Fibroblast of peridontal ligament (primary cell): ENCODE measurements at regions not wholly inside any gene's neighbourhood (a gene's known extent, or its start where the extent isn't known, plus 50 kb on each side); places are given as distances from the start of the nearest gene placed in this dataset.

Experiments
- DNase-seq: peaks from one replicate; pipeline ENCODE4 v3.0.0-alpha.2; 2010; ENCODE audit errors: extremely low read depth

DNA sequence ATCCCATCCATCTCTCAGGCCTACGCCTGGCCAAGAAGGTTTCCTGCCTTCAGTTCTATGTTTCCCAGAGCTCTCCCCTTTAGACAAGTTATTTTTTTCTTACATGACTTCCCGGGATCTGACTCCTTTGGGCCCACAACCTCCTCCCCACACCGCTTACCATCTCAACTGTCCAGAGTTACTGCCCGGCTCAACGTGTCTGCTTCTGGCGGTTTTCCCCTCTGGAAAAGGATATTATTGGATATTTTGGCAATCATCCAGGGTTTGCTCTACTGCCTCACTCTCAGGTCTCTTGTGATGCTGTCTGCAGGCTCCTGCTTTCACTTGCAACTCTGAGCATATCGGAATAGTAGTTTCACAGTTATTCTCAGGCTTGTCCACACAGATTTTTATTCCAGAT, 318.2 kb upstream of the CAMK1G start:
- DNase-seq = no peak

DNA sequence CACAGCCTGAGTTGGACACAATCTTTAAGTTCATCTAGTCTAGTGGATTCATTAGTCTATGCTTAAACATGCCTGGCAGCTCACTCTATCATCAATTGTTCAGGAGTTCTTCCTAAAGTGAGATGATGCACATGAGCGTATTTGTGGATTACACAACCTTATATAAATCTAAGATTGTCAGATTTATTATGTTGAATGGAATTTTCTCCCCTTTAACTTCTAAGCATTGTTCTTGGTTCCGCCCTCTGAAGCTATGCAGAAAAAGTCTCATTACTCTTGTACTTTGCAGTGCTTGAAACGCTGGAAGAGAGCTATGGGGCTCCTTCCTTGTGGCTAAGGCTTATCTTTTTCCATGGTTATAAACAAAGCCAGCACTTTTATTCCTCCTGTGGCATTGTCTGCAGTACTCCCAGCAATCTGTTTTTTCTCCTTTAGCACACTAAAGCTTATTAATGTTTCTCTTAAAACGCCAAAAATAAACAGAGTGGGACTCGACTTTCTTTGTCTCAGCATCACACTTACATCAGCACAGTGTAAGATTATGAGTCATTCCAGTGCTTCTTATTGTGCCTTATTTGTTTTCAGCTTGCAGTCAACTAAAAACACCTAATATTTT, 316.8 kb upstream of the CAMK1G start:
- DNase-seq = no peak

DNA sequence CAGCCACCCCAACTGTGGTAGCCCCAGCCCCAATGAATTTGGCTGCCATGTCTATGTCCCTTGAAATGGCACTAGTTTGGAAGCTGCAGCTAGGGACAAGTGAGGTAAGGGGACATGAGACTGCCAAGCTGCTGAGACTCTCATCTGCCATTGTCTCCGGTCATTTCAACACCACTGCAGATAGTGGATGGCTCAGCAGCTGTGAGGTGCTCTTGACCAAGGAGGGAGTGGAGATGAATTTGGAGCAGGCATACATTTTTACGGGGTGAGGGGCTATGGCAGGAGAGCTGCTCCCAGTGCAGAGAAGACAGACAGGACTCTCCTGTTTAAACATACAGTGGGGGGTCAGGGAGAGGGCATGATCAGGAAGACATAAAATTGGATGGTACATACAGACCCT, 315.5 kb upstream of the CAMK1G start:
- no peak for DNase-seq

DNA sequence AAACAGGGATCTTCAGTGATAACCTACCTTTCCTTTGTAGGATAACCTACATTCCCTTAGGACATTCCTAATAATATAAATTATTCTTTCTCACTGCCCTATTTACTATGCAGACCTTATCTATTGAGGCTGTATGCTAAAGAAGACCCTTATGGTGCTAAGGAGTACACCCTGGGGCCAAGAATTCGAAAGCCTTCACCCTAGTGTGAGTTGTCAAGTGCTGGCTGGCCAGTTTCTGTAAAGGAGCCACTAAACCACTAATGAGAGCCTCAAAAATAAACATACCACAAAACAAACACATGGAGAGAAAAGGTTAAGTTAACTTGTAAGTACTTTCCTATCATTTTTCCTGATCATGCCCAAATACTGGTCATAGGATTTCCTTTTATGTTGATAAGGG, 315.0 kb upstream of the CAMK1G start:
- no peak for DNase-seq

DNA sequence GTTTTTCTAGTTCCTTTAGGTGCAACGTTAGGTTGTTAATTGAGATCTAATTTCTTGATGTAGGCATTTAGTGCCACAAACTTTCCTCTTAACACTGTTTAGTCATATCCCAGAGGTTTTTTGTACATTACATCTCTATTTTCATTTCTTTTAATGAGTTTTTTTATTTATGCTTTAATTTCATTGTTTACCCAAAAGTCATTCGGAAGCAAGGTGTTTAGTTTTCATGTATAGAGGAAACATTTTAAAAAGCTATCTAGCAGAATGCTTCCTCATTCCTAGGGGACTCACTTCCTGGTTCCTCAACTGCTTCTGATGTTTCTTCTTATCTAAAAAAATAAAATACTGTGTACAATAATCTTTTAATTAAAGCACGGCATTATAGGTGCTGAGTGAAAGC, 307.2 kb upstream of the CAMK1G start:
- DNase-seq = no peak

DNA sequence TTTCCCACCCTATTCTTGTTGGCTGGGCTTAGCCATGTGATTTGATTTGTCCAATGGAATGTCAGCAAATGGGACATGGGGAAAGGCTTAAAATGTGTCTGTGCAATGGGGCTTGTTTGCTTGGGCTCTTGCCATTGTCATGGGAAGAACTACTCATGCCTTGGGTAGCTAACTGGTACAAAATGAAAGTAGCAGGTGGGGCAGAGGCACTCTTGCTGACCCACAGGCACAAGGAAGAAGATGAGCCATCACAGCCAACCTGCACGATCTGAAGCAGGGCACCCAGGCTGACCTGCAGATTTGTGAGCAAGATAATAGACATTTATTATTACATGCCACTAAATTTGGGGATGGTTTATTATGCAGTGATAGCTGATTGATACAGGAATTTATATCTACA, 305.9 kb upstream of the CAMK1G start:
- DNase-seq = no peak

DNA sequence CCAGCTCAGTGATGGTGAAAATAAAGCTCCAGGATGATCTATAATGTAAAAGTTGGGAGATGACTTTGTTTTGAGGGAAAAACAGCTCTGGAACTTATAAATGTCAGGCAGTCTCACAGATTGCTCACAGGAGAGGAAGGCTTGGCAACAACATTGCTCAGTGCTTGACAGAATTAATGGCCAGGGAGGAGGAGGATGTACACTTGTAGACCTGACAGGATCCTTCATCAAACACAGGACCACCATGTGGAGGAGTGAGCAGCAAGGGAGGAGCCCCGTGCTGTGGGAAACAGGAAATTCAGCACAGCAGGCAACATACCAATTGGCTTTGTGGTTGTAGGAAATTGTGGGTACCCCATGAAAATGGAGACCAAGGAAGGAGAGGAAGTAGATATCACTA, 291.8 kb upstream of the CAMK1G start:
- DNase-seq = no peak

DNA sequence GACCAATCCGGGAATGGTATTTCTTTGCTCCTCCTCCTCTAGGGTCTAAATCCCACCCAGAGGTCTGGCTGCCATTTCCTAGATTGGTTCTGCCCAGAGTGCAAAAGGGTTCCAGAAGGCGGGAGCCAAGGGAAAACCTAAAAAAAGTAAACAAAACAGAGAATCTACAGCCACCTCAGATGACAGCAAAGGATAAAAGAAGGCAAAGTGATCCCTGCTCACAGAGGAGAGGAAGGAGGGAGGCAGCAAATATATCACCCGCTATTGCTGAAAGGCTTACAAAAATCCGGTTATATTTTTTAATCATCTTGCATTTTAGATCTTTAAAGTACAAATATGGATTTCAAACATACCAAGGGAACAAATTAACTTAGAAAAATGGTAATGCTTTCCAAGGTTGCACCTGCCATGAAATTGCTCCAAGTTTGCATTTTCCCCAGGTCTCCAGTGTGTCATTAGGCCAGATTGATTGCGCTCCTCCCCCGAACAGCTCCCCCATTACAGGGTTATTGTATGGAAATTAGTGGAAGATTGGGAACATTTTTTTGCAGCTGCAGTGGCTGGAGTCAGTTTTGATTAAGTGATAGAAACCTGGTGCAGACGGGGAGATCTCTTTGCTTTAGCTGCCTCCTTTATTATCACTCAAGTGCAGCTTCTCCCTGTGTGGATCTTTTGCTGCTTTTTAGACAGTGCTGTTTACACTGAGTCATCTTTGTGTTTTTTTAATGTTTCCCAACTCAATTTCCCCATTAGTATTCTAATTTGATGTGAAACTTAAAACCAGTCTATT, 280.5 kb upstream of the CAMK1G start:
- no peak for DNase-seq

DNA sequence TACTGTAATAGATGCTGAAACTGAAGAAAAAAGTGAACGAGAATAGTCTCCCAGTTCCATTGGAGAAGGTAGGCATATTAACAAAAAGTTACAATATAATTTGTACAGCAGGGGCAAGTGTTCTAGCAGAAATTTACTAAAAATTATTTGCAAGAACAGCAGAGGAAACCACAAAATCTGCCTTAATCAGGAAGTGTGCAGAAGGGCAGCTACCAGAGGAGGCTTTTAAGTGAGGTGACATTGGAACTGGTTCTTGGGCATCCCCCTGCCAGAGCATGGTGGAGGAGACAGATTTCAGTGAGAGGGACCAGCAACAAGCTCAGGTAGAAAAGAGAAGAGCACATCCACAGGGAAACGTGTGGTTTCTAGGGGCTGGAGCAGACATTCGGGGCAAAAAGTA, 279.3 kb upstream of the CAMK1G start:
- DNase-seq = no peak

DNA sequence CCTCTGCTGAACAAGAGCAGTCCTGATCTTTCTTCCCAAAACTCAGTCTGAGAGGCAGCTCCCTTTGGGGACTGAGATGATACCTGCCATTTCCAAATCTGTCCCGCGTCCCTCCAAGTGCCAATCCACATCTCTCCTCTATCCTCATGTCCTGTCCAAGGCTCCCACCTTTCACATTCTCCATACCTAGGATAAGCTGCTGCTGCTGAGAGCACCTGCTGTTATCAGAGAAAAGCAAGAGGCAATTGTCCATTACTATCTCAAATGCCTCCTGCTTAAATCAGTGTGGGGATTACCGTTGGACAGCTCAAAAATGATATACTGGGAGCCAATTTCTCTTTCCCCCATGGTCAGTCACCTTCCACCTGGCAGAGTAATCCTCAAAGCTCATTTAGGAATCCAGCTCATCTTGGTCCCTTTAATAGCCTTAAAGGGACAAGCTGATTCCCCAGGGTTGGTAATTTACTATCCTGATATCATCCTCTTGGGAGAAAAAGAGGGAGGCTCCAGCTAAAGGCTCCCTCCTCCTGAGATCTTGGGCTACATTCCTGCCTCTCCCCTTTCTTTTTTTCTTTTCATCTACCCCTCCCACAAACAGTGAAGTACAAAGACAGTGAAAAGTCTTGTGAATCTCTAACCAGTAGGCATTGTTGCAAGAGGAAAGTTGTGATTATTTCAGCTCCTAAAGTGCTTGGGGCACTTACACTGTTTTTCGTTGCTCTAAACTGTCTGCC, 278.1 kb upstream of the CAMK1G start:
- DNase-seq = no peak

DNA sequence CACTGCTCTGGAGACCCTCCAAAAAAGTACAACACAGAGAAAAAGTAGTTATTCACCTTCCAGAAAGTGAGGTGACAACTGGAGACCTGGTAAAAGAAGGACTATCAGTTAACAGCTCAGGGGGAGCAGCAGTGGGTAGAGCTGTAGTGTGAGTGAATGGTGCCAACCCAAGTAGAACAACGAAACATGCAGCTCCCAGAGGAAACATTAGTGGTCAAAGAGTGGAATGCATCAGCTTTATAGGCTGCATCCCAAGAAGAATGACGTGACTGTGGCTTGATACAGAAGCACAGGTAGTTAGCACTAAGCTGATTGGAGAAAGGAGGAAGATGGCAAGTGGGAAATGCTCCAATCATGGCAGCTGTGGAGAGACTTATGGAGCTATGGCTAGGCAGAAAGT, 275.7 kb upstream of the CAMK1G start:
- no peak for DNase-seq

DNA sequence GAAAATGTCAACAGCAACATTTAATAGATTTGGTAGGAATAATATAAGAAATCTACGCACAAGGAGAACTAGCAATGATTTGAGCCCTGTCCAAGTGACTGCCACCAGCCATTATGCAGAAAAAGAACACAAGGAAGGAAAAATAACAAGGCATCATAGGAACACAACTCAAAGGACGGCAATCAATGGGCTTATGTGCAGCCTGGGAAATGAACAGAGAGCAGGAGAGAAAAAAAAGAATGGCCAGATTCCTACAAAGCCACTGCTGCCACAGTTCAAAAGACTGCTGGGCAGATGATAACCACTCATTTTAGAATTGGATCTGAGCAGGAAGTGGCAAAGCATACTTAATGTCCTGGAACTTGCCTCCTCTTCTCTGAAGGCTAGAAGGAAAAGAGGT, 274.3 kb upstream of the CAMK1G start:
- no peak for DNase-seq

DNA sequence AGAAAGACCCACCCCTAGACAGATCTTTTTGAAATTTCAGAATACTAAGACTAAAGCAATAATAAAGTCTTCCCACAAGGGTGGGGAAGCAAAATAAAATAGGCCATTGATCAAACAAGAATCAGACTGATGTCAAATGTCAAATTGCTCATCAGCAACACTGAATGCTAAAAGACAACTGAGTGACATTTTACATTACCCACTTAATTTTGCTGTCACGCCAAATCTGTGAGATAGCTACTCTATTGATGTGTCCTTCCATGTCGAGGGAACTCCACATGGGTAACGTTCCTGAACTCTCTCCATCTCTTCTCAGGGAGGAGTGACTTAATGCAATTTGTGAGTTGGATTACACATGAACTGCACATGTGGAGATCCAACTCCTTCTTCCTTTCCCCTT, 271.7 kb upstream of the CAMK1G start:
- DNase-seq = no peak

DNA sequence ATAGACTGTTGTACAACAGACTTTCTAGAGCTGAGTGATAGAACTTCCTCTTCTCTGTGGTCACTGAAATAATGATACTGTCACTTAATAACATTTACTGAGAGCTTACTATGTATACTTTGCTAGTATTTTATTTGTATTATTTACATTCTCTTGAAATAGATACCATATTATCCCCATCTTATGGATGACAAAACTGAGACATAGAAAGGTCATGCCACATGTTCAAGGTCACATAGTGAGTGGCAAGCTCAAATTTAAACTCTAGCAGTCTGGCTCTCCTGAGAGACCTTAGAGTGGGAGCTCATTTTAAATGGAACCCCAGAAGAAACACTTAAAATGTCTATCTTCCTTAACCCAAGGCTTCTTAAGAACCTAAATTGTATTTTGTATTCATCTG, 266.6 kb upstream of the CAMK1G start:
- DNase-seq = no peak

DNA sequence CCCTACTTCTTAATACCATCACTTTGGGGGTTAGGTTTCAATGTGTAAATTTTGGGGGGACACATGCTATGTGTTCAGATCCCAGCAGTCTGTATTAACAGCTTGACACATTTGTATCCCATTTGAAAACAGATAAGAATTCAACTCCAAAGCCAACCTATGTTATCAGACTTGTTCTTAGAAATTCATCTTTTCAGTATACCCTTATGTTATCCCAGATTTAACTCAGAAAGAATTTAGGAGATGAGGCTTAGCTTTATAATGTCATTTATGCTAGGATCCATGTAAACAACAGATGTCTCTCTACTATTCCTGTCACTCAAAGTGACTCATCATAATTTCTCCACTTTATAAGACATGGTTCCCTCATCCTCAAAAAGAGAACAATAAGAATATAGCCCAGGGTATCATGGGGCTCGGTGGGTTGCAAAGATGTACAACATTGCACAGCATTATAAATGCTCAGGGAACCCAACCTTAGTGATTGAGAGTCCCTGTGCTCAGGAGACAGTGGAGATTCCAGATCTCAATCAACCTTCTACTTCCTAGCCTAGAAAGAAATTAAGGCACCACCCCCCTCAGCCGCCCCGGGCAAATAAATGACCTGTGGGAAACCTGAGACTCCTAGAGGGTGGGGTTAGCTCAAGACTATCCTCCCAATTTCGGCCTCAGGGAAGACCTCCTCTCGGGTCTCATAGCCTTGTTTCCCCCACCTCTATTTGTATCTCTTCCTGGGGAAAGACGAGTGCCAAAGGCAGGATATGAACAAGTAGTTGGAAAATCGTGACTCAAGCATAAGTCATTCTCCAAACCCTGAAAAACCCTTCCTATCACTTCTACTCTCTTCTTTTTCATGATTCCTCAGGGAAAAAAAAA, 265.1 kb upstream of the CAMK1G start:
- DNase-seq = peak; percentile 8

DNA sequence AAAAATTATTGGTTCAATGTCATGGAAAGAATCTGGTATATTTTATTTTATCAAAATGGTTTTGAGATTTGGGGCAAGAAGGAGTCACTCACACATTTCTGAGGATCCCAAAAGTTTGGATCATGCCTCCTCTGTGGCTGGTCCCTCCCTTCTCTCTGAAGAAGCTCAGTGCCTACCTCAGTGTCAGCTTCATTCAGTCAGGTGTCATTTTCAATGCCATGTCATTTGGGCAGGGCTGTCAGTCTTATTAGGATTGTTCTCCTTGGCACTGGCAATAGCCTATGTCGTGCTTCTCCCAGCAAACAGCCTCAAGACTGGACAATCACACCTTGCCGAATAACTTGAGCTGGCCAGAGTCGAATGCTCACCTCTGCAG, 264.5 kb upstream of the CAMK1G start:
- DNase-seq = no peak

DNA sequence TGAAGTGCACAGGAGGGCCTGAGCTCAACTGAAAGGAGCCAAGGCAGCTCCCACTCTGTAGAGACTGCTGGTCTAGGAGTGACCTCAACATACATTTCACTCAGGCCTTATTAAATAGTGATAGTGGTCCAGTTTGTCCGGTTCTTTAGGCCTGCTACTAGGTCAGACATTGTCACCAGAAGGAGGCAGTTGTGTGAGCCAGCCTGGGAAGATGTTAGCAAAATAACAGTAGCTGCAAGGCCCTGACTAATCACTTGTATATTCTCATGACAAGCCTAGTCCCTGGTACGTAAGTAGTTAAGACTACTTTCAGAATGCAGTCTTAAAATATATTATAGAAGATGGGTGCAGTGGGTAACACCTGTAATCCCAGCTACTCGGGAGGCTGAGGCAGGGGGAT, 264.0 kb upstream of the CAMK1G start:
- DNase-seq = no peak

DNA sequence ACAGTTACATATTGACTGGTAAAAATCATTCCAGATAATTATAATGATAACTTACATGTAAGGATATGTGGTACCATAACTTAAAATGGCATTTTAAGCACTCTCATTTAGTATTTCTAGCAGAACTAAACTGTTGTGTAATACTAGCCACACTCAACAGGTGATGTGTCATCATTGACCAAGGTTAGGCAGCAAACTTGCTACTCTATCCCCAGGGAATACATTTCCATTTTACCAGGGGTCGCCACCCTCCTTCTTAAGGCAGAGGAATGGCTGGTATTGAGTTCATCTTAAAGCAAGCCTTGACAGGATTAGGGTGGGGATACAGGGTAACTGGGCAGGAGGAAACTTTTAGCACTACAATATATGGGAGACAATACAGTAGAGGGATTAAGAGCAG, 259.8 kb upstream of the CAMK1G start:
- DNase-seq = no peak

DNA sequence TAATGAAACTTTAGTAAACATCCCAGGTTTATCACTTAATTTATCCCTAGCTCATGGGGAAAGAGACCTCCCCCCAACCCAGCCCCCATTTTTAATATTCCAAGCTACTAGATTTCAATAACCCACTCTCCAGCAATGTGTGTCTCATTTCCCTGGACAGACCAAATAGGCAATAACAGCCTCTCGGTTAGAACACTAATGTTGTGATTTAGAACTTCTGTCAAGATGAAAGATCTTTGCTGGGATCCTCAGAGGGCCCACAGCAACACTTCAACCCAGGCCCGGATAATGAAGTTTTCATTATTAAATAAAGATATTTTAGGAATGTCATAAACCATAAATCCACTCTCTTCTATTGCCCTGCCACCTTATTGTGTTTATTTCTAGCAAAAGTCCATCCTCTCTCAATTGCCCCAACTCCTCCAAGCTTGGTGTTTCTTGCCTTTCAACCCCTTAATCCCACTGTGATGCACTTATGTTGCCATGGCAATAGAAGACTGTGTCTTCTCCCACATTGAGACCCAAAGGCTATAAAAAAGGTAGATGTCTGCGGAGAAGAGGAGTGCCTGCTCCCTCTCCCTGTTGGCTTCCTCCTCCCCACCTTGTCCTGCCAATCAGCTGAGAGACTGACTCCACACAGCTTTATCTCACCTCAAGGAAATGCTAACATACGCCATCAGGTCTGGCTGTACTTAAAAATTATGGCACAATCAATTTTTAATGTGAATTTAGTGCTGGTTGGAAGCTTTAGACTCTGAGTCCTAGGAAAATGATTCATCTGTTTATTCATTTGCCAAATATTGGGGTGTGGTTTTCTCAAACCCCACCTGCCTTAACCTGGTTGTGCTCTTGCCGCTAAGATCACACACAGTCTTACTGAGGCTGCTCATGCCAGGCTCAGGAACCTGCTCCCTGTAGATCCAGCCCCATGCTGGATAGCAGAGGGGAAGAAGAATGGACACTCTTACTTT, 258.3 kb upstream of the CAMK1G start:
- no peak for DNase-seq

DNA sequence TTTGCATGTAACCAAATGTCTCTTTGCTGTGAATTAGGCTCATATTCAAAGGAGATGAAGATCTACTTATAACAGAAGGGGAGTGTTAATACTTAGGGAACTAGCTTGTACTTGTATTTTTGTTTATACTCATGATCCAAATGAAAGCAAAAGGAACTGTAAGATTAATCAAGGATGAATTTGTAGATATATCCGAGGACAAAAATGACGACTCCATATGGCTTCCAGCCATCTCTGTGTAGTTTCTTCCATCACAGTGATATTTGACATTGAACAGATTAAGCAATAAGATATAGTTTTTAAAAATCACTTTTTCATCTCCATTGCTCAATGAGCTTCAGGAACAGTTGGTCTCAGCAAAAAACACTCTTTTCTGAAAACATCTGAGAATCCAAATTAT, 257.4 kb upstream of the CAMK1G start:
- no peak for DNase-seq

DNA sequence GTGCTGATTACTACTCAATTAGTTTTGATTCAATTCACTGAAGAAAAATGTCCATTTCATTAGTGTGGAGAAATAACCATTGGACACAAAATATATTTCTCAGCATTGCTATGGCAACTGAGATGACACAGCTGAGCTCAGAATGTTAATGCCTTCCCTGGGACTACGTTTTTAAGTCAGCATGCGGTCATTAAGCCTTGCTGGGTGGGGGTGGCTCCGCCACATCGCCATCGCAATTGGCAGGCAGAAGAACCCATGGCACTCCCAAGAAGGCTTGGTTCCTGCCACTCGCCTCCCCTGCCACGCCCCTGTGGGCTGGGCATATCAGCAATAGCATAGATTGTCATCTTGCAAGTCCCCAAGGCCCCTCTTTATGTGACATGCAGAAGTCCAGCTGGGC, 256.7 kb upstream of the CAMK1G start:
- DNase-seq = no peak
